OCI-LY3 (cell line): ENCODE measurements at regions not wholly inside any gene's neighbourhood (a gene's known extent, or its start where the extent isn't known, plus 50 kb on each side); places are given as distances from the start of the nearest gene placed in this dataset.

Experiments
- H2AFZ ChIP-seq: fragments of 200-600, 300-600 bp; shearing (Covaris generic); 2 replicates; pipeline ENCODE4 v1.6.0; 2014; ENCODE audit warnings: antibody characterized with exemption, low read depth, low read length
- H3K27ac ChIP-seq: fragments of 200-600, 300-600 bp; sonication (generic); 2 replicates; pipeline ENCODE4 v1.5.1; 2014; ENCODE audit warnings: mild to moderate bottlenecking, low read length, moderate library complexity, mixed read lengths
- H3K27me3 ChIP-seq: fragments of 200-600, 300-600 bp; sonication (generic); 2 replicates; pipeline ENCODE4 v1.6.1; 2014; ENCODE audit warnings: low read depth, low read length, mixed read lengths
- H3K36me3 ChIP-seq: fragments of 200-600, 300-600 bp; sonication (generic); replicated peaks from 2 replicates; pipeline ENCODE3; 2014; ENCODE audit warnings: low read depth, low read length, mixed read lengths
- H3K4me1 ChIP-seq: fragments of 300-600, 200-600 bp; sonication (generic); 2 replicates; pipeline ENCODE4 v1.6.1; 2014; ENCODE audit warnings: low read length, mixed read lengths
- H3K4me2 ChIP-seq: fragments of 200-600, 300-600 bp; sonication (generic); 2 replicates; pipeline ENCODE4 v1.6.1; 2014; ENCODE audit warnings: low read length, mixed read lengths
- H3K4me3 ChIP-seq: fragments of 300-600, 200-600 bp; sonication (generic); 2 replicates; pipeline ENCODE4 v1.5.1; 2014; ENCODE audit warnings: antibody characterized with exemption, mild to moderate bottlenecking, low read length, moderate library complexity
- H3K79me2 ChIP-seq: fragments of 300-600, 200-600 bp; shearing (Covaris generic); 2 replicates; pipeline ENCODE4 v1.6.1; 2014; ENCODE audit warnings: mild to moderate bottlenecking, low read length, mixed read lengths
- H3K9ac ChIP-seq: fragments of 300-600, 200-600 bp; shearing (Covaris generic); 2 replicates; pipeline ENCODE4 v1.6.0; 2014; ENCODE audit warnings: mild to moderate bottlenecking, low read length, moderate library complexity
- H3K9me3 ChIP-seq: fragments of 200-600, 300-600 bp; shearing (Covaris generic); 2 replicates; pipeline ENCODE4 v1.6.1; 2014; ENCODE audit warnings: low read length, mixed read lengths; ENCODE audit not compliant: insufficient read depth
- H4K20me1 ChIP-seq: fragments of 200-600, 300-600 bp; sonication (generic); 2 replicates; pipeline ENCODE4 v1.6.1; 2016; ENCODE audit warnings: low read length, mixed read lengths; ENCODE audit not compliant: insufficient read depth
- EZH2phosphoT487 ChIP-seq: fragments of 200-600 bp; shearing (Covaris generic); IDR thresholded peaks from 2 replicates; pipeline ENCODE4 v1.6.1; 2018; ENCODE audit warnings: antibody characterized with exemption, mixed run types, low read depth
- TF ChIP-seq, protein P1 (sequence below): fragments of 200-600, 300-600 bp; sonication (generic); IDR thresholded peaks from 2 replicates; pipeline ENCODE4 v1.5.1; 2014; ENCODE audit warnings: antibody characterized with exemption, low read length, low read depth

DNA sequence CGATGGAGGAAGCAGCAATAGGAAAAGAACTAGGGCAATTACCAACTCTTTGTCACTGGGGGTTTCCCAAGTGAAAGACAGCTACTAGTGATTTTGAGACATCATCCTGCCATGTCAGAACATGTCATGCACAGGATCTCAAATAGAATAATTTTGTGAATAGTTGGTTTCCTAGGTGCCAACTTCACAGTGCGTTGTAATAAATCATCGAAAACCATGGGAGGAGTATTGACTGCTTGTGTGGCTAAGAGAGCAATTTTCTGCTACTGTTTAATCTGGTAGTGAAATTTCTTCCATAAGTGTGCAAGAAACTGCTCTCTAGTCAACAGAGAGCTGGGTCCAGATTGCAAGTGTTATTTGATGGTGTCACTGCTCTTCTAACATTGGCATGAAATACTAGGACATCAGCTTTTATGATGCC lies 168.6 kb downstream of the NNT start:
- no peaks in the 10 kb centered on the region for H3K79me2 ChIP-seq
- H3K27me3 ChIP-seq: no peaks in the 10 kb centered on the region
- H3K36me3 ChIP-seq: no peaks in the 10 kb centered on the region
- H3K27ac ChIP-seq: no peak overlapping the region
- H3K4me2 ChIP-seq: no peak overlapping the region
- H4K20me1 ChIP-seq: no peaks in the 10 kb centered on the region
- H3K9ac ChIP-seq: no peak overlapping the region
- no peaks in the 10 kb centered on the region for H3K9me3 ChIP-seq
- no peak overlapping the region for H2AFZ ChIP-seq
- no peak for TF ChIP-seq EZH2phosphoT487
- TF ChIP-seq, protein P1, sequence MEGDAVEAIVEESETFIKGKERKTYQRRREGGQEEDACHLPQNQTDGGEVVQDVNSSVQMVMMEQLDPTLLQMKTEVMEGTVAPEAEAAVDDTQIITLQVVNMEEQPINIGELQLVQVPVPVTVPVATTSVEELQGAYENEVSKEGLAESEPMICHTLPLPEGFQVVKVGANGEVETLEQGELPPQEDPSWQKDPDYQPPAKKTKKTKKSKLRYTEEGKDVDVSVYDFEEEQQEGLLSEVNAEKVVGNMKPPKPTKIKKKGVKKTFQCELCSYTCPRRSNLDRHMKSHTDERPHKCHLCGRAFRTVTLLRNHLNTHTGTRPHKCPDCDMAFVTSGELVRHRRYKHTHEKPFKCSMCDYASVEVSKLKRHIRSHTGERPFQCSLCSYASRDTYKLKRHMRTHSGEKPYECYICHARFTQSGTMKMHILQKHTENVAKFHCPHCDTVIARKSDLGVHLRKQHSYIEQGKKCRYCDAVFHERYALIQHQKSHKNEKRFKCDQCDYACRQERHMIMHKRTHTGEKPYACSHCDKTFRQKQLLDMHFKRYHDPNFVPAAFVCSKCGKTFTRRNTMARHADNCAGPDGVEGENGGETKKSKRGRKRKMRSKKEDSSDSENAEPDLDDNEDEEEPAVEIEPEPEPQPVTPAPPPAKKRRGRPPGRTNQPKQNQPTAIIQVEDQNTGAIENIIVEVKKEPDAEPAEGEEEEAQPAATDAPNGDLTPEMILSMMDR: no peak
- no peaks in the 10 kb centered on the region for H3K4me1 ChIP-seq
- no peak overlapping the region for H3K4me3 ChIP-seq

DNA sequence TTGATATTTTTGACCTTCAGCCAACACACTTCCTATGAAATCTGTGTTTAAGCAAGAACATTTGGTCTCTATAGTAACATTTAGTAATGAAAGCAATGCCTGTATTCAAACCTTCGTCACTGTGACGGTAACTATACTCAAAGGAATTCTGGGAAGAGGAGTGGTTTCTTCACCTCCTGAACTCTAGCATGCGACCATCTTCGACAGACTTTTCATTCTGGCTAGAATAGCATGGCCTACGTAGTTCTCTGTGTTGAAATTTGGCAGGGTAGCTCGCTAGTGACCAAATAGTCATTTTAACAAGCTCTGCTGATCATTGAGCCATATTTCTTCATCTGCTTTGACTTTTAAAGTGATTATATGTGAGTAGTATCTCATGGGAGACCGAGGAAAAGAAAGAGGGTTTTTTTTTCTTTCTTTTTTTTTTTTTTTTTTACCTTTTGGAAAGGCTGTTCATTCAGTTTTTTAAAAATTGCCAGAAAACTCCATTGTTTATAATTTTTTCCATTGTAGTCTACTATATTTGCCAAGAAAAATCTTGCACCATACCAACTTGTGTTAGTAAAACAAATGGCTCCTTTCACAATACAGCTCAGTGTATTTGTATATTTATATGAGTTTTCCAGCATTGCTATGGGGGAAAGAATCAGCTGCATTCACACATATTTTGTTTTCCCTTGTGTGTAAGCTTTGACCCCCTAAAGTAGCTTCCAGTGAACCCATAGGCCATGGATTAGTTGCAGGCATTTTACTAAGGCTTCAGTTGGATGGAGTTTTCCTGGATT lies 166.8 kb downstream of the NNT start:
- H3K9ac ChIP-seq: no peak overlapping the region
- no peaks in the 10 kb centered on the region for H3K79me2 ChIP-seq
- H3K4me2 ChIP-seq: no peak overlapping the region
- TF ChIP-seq, protein P1: no peak
- no peak for TF ChIP-seq EZH2phosphoT487
- no peak overlapping the region for H3K4me3 ChIP-seq
- no peak overlapping the region for H2AFZ ChIP-seq
- no peak overlapping the region for H3K27ac ChIP-seq
- no peaks in the 10 kb centered on the region for H3K4me1 ChIP-seq
- H4K20me1 ChIP-seq: no peaks in the 10 kb centered on the region
- no peaks in the 10 kb centered on the region for H3K36me3 ChIP-seq
- H3K27me3 ChIP-seq: no peaks in the 10 kb centered on the region
- H3K9me3 ChIP-seq: no peaks in the 10 kb centered on the region
